NB4 (cell line): ENCODE measurements at regions not wholly inside any gene's neighbourhood (a gene's known extent, or its start where the extent isn't known, plus 50 kb on each side); places are given as distances from the start of the nearest gene placed in this dataset.

Experiments
- DNase-seq: peaks from one replicate; pipeline ENCODE4 v3.0.0; 2010; ENCODE audit warnings: low read depth
- H3K4me3 ChIP-seq: one replicate; pipeline ENCODE4 v1.5.1; 2011; ENCODE audit warnings: mild to moderate bottlenecking, low read depth, low read length, moderate library complexity
- CTCF ChIP-seq: IDR thresholded peaks from one replicate; pipeline ENCODE4 v1.5.1; 2012; ENCODE audit warnings: low read depth, low read length
- MAX ChIP-seq: IDR thresholded peaks from 2 replicates; pipeline ENCODE4 v1.6.1; 2011; ENCODE audit warnings: low read depth, low read length
- MYC ChIP-seq: IDR thresholded peaks from 2 replicates; pipeline ENCODE4 v1.6.1; 2011; ENCODE audit warnings: low read depth, low read length
- POLR2A ChIP-seq: IDR thresholded peaks from 2 replicates; pipeline ENCODE4 v1.6.1; 2011; ENCODE audit warnings: mild to moderate bottlenecking; ENCODE audit not compliant: insufficient read length; ENCODE audit errors: extremely low read depth

- no peak for DNase-seq
- no peak overlapping the region for H3K4me3 ChIP-seq
- TF ChIP-seq MYC, result no peak
- TF ChIP-seq POLR2A, result no peak
- no peak for TF ChIP-seq MAX
- TF ChIP-seq CTCF, result no peak
These were observed 155.8 kb upstream of the HAND2 start for GRCh38 chr4:173685831-173686210.

- no peak overlapping the region for H3K4me3 ChIP-seq
- TF ChIP-seq MYC (no peak), CTCF (no peak), POLR2A (no peak), MAX (no peak)
- no peak for DNase-seq
These were observed 155.3 kb upstream of the HAND2 start for GRCh38 chr4:173685165-173685830.

- no peak for DNase-seq
- no peak overlapping the region for H3K4me3 ChIP-seq
- TF ChIP-seq MAX (no peak), POLR2A (no peak), CTCF (no peak), MYC (no peak)
These were observed 154.2 kb upstream of the HAND2 start for GRCh38 chr4:173684223-173684622.

GRCh38 chr4:173682609-173683008 lies 152.6 kb upstream of the HAND2 start:
- H3K4me3 ChIP-seq, result no peak overlapping the region
- no peak for DNase-seq
- TF ChIP-seq CTCF (no peak), POLR2A (no peak), MYC (no peak), MAX (no peak)

GRCh38 chr4:173680278-173680677 lies 150.2 kb upstream of the HAND2 start:
- TF ChIP-seq POLR2A (no peak), MYC (no peak), MAX (no peak), CTCF (no peak)
- H3K4me3 ChIP-seq, result no peak overlapping the region
- no peak for DNase-seq

GRCh38 chr4:173675446-173675845 lies 145.4 kb upstream of the HAND2 start:
- no peak for DNase-seq
- TF ChIP-seq POLR2A (no peak), MYC (no peak), CTCF (no peak), MAX (no peak)
- no peak overlapping the region for H3K4me3 ChIP-seq
